Nucleus accumbens (tissue), 56 donors: ENCODE measurements at regions not wholly inside any gene's neighbourhood (a gene's known extent, or its start where the extent isn't known, plus 50 kb on each side); places are given as distances from the start of the nearest gene placed in this dataset.

Source experiments
- DNase-seq, 56 donors: peaks; one replicate each; lab custom pipeline; 2025; lab: John Stamatoyannopoulos, UW

DNA sequence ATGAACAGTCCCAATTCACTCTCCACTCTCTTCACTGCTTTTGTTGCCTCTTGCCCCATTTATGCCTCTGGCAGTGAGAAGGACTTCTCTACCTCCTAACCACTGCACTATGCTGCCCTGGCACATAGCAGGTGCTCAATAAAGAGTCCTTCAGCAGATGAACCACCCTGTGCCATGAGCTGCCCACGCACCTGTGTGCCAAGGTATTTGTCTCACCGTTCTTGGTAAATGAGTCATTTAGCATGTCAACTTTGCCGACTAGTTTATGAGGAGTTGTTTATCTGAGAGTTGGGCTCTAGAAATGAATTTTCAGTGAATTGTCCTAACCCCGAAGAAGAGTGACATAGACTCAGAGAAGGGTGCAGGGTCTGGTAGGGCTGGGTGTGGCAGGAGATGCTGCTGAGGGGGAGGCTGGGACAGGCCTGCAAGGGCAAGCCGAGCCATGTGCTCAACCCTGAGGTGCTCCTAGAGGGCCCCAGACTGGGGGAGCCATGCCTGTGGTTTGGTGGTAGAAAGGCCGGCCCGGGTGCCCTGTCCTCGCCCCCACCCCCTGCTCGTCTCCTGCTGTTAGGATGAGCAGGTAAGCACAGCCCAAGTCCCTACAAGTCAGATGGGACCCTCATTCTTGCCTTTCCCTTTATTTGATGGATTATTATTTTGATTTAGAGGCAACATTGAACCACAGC is 654.5 kb downstream of the MATN1 start:
- no peak for DNase-seq

DNA sequence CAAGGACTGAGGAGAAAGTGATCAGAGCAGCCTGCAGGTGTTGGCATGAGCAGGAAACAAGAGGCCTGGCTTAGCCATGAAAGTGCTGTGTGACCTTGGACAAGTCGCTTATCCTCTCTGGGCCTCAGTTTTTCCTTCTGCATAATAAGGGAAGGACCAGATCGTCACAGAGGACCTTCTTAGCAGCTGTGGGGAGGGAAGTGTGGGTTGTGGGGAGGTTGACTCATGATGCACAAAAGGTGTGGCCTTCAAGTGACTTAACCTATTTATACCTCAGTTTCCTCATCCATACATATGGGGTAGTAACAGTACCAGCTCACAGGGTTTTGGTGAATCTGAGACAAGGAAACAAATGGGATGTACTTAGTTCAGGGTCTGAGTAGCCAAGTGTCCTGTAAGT is 658.8 kb downstream of the MATN1 start:
- DNase-seq: no peak

DNA sequence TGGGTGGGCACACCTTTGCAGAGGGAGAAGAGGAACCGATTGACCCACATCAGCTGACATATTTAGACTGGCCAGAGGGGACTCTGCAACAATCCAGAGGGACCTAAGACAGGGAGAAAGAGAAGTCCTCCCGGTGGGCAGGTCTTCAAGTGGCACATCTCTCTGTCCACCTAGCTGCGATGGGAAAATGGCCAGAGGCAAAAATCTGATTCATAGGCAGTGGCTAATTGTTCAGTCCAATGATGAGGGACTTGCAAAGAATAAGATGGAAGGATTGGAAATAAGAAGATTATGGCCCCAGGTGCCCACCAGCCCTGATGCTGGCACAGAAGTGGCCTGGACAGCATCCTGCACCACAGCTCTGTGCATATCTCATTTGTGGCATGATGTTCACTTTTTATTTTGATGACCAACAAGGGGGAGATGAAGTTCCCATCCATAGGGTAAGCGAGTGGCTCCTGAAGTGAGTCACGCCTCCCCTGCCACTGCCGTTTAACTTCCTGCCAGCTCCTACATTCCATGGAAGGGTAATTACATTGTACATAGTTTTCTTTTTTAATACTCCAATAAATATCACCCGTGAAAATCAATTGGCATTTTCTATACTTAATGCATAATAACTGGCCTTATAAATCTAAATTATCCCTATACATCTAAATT is 659.6 kb downstream of the MATN1 start:
- DNase-seq: no peak

DNA sequence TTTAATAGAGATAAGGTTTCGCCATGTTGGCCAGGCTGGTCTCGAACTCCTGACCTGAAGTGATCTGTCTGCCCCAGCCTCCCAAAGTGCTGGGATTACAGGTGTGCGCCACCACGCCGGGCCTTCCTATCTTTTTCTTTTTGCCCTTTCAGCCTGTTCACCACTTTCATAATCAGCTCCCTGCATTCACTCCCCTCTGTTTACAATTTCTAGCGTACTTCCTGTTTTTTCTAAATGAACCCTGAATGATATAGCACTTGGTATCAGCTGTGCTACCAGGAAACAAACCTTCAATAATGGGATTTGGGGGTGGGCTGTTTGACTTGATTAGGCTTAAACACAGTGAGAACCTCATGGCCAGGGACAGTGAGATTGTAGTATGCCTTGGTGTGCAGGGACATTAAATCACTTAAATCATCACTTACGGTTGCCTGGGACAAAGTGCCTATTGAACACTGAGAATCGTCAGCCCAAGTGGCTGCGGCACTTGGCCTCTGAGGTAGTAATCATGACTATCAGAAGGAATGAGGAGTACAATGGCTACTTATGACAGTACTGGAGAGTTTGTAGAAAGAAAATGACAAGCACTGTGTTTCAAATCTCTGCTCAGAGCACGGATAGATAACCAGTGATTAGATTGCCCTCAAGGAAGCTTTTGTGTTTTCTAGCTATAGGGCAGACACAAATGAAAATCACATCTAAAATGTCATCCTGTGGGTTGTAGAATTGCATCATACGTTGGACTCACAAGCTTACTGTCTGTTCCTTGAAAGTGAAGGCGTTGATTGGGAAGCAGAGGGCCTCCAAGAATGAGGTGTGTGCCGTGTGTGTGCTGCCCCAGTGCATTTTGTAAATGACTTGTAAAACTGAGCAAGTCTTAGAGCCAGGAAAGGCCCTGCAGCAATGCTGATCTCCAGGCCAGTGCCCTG is 661.8 kb downstream of the MATN1 start:
- no peak for DNase-seq

DNA sequence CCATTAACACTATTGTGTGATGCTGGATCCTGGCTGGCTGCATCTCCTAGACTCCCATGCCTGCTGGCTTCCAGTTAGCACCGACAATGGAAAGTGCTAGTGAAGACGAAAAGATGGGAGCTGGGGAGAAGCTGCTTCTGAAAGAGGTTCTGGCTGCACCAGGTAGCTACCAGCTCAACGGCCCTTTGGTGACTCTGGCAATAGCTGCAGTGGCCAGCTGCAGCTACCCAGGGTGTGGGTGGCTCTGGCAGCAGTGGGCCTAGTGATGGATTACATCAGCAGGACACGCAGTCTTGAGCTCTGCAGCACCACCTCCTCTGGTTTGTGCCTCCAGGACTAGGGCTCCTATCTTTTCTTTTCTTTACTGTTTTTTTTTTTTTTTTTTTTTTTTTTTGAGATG is 662.6 kb downstream of the MATN1 start:
- DNase-seq: no peak

DNA sequence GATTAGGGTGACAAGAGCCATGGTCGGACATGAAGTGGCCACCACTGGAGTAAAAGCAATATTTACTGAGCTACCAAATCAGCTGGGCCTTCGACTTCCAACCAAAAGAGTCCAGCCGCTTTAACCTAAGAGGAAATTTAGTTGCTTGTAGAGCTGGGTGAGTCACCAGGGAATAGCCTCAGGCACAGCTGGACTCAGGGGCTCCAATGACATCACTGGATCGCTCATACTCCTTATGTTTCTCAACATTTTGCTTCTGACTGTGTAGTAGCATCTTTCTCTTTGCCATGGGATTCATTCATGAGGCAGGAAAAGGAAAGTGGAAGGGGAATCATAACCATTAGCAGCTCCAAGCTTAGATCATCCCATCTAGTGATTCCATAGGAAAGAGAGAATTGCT is 664.4 kb downstream of the MATN1 start:
- no peak for DNase-seq

DNA sequence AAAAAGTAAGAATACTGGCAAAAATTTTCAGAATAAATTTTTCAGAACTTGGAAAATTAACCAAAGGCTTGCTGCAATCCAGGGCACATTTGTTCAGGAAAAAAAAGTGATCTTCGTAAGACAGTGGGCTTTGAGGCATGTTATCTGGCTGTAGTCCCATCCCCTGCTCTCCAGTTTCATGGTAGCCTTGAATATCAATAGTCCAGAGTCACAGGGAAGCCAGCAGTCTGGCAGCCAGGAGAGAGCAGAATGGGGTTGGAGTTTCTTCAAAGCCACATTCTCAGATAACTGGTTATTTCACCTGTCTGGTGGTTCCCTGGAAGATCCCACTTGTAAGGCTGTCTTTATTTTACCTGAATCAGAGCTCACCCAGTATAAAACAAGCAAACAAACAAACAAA is 669.3 kb downstream of the MATN1 start:
- DNase-seq: no peak

DNA sequence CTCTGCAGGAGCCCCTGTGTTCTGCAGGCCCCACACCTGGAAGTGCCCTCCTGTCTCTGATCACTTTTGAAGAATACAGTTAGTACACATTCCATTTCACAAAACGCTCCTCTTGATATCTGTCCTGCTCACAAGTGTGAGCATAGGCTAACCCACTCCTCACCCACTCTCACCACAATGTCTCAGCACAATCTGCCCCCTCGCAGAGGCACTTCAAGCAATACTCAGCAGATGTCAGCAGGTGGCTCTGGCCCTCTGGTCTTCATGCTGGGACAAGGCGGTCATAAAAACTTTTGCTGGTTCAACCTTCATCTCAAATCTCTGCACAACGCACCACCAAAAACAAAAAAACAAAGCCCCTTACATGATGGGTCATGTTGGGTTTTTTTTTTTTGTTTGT is 671.2 kb downstream of the MATN1 start:
- no peak for DNase-seq

DNA sequence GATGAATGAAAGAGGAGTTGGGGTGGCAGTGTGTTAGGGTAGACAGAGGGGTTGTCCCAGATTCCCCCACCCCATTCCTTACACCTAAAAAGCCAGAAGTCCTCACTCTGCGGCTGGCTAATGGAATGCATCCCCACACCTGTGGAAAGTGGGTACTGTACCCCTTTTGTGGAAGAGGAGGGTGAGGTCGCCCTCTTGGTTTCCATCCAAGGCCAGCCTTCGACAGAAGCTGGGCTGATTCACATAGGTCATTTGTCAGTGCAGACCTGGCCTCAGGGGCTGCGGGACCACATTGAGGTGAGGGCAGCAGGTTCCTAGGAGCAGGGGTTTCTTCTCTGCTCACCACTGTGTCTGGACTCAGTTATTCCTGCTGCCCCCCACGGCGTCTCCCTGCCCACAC is 671.6 kb downstream of the MATN1 start:
- DNase-seq: no peak

DNA sequence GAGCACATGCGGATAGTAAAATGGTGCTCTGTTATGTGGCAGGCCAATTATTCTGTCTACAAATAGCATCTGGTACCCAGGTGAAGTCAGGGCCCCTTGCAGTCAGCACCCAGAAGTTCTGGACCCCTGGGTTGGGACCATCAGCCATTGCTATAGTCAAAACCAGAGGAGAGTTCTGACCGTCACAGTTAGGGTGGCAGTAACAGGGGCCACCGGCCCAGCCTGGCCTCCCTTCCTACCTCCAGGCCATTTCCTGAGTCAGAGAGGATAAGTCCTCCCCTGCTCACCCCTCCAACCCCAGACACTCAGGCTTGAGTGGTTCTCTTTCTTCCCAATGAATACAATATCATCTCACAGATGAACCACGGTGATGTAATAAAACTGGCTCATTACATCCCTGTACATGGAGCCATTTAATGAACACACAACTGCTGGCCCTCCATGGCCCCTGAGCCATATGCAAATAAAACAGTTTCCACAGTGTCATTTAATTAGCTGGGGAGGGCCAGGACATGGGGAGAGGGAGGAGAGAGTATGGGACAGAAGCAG is 673.6 kb downstream of the MATN1 start:
- DNase-seq: no peak

DNA sequence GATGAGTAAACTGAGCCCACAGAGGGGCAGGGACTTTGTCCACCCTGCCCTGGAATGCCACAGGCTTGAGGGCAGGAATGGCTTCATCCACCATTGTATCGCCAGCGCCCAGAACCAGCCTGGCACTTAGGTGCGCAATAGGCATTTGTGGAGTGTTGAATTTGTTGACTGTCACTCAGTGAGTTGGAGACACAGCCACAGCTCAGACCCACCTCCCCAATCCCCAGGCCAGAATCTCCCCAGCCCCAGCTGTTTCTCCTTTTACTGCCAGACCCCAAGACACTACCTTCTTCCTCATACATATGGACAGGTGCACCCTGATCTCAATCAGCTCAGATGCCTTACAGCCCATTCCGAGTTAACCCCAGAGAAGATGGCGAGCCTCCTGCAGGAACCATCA is 674.5 kb downstream of the MATN1 start:
- DNase-seq: no peak

DNA sequence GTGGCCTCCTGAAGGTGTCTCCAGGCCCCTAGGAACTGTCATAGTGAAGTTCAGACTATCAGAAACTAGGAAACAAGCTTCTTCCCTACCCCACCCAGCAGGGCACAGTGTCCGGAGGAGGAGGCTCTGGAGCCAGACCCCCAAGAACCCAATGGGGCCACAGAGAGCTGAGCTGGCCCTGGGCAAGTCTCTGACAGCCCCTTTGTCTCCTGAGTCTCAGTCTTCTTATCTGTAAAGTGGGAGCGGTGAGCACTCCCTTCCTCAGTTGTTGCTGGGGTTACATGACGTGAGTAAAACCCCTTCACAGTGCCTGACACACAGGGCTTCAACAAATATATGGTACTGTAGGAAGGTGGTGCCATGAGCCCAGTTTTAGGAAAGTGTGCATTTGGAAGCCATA is 675.8 kb downstream of the MATN1 start:
- no peak for DNase-seq

DNA sequence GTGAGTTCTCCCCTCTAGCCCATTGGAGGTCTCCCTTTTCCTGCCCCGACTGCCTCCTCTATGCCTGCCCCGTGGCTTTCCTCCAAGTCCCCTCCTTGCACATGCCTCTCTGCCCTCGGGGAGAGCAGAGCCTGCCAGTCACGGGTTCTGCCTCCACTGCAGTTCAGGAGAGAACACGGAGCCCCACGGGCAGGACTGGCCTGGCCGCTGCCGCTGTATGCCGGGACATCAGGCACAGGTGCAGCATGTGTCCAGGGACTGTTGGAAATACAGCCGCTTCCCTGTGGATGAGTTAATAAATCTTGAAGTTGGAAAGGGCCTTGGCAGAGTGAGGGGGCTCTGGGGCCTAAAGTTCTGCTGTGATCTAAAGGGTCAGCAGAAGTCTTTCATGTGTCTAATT is 676.6 kb downstream of the MATN1 start:
- DNase-seq: no peak

DNA sequence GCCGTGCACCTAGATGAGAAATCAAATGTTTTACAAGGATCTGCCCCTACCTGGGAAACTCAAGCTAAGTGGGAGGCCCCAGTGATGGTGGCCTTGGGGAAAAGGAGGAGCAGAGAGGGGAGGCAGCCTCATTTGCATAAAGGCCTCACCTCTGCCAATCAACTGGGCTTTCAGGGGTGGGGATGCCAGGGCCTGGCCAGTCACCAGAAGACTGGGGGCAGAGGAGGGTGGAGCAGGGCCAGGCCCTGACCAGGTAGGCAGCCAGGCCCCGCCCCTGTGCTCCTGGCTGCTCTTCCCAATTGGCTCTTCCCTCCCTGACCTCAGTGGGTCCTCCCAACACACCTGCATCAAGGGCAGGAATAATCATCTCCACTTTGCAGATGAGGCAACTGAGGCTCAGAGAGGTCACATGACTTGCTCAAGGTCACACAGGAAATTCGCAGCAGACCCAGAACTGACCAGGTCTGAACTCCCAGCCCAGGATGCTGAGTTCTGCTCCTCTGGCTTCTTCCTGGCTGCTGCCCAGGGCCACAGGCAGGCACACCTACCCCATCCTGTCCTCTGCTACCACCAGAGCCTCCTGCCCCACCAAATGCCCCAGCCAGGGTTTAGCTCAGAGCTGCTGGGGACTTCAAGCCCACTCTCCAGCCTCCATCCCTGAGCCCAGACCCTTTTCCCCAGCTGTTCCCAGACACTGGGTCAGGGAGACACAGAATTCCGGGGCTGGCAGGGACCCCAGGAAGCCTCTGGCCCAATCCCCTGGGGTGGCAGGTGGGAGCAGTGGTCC is 677.9 kb downstream of the MATN1 start:
- DNase-seq: no peak

DNA sequence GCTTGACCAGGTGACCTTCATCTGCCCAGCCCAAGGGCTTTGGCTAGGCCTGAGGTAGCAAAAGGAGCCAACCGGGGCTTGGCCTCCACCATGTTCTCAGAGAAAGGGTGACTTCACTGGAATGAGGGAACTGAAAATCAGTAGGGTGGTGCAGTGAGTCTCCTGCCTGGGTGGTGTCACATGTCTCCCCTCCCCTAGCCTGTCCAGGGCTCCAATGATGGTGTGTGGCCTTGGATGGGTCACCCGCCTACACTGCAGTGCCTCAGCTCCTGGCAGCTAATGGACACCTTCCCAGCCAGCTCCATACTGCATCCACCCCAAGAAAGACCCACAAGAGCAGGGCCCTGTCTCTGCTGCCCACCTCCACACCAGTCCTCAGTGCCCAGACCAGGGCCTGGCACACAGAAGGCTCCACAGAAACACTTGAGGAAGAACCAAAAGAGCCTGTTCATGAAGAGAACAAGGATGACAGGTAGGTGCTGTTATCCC is 678.7 kb downstream of the MATN1 start:
- no peak for DNase-seq

DNA sequence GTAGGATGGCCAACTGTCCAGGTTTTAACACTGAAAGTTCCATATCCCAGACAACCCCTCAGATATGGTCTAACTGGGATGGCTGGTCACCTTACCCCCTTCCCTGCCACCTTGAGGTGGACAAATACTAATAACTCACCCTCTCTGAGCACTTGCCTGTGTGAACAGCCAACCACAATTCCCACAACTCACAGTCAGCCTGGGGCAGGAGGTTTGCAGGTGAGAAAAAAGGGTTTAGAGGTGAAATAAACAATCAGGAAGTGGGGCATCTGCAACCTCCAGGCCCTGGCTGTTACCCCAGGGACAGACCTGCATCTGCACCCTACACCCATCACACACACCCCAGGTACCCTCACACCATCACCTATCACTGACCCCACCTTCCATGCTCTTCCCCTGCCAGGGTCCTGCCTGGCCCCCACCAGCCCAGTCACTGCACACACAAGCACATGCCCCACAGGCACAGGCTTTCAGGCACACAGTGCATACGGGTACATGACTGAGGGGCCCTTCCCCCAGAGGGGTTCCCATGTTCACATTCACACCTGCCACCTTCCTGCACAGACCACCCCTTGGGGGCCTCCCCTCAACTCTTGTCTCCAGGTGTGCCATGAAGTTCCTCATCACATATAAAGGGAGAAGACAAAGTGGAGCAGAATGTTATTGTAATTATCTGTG is 679.5 kb downstream of the MATN1 start:
- no peak for DNase-seq

DNA sequence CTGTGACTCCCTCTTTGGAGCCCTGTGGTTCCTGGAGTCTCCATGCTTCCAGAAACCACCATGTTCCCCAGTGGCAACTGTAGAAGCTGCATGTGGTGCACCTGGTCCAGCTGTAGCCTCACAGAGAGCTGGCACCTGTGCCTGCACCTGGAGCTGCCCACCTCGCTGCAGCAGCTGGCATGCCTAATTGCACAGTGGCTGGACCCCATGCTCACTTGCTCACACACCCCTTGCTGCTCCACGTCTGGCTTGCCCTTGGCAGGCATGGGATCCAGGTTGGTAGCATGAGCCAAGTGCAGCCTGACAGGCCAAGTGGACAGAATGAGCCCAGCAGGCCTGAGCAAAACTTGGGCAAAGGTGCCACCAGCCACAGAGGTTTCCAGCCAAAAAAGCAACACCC is 680.1 kb downstream of the MATN1 start:
- no peak for DNase-seq

DNA sequence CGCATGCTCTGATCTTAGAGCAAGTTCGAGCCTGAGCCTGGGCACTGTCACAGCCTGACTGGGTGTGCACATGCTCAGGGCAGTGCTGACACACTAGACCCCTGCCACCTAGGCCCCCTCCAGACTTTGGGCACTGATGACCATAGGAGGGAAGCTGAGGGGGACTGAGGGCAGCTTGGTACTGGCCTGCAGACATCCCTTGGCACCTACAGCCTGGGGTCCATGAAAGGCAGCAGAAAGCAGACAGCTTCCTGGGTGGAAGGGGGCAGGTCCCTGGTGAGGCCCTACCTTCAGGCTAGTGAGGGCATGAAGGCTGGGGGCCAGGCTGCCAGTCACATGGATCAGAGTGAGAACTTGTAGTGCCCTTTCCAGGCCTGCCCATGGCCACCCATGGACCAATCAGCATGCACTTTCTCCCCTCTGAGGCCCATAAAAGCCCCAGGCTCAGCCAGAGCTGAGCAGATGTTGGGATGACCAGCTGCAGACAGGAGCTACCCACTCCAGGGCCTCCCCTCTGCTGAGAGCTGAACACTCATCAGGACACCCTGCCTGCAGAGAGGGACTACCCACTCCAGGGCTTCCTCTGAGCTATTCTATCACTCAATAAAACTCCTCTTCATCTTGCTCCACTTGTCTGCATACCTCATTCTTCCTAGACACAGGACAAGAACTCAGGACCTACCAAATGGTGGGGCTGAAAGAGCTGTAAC is 680.8 kb downstream of the MATN1 start:
- DNase-seq: no peak
